ENCODE measurements at regions not wholly inside any gene's neighbourhood (a gene's known extent, or its start where the extent isn't known, plus 50 kb on each side); places are given as distances from the start of the nearest gene placed in this dataset.

GRCh38 chr7:121525155-121525819, 129.2 kb upstream of the FAM3C start:
- Histone ChIP-seq H3K4me1 (no peaks in the 10 kb centered on the region), H3K9me3 (no peaks in the 10 kb centered on the region), H3K4me2 (no peak overlapping the region), H3K4me3 (no peak overlapping the region), H3K27ac (no peak overlapping the region)
- ChIA-PET POLR2A (no interaction called here), CTCF (interaction anchor here (1.2 to 2.1 kb wide), 2 partner anchors 15 to 159 kb away, joined by 3 to 7 read pairs; no protein-coding TSS in a partner anchor)
- ATAC-seq (no peak), DNase-seq (ENCODE audit: low read depth in 1 of 2, low spot score in 1 of 2) (no peak), FAIRE-seq (no peak)
- TF ChIP-seq NR3C1 (IDR thresholded peaks at IDR 0.05) (no peak), CHD2 (IDR thresholded peaks at IDR 0.05; ENCODE audit: low read length, partially characterized antibody) (no peak), ZC3H11A (IDR thresholded peaks at IDR 0.05) (no peak), CTCF (IDR thresholded peaks at IDR 0.05) (no peak), REST (IDR thresholded peaks at IDR 0.05) (no peak), EHF (CRISPR knock-in tag; IDR thresholded peaks at IDR 0.05) (no peak), SMC3 (IDR thresholded peaks at IDR 0.05) (no peak), RARB (CRISPR knock-in tag; IDR thresholded peaks at IDR 0.05) (no peak), POLR2A (IDR thresholded peaks at IDR 0.05; ENCODE audit: low read length) (no peak), ELK1 (IDR thresholded peaks at IDR 0.05; ENCODE audit: low read depth, low read length) (no peak), JUN (IDR thresholded peaks at IDR 0.05) (no peak)
- WGBS (ENCODE audit: missing lambda C conversion rate), result 44% methylated on average over 4 of the region's 4 CpGs

GRCh38 chr7:121521711-121522400, 125.7 kb upstream of the FAM3C start:
- Histone ChIP-seq H3K27ac (no peak overlapping the region), H3K9me3 (no peaks in the 10 kb centered on the region), H3K4me2 (no peak overlapping the region), H3K4me3 (no peak overlapping the region), H3K4me1 (no peaks in the 10 kb centered on the region)
- TF ChIP-seq TFCP2L1 (CRISPR knock-in tag; IDR thresholded peaks at IDR 0.05) (no peak), RARB (CRISPR knock-in tag; IDR thresholded peaks at IDR 0.05) (no peak), E2F6 (IDR thresholded peaks at IDR 0.05; ENCODE audit: borderline replicate concordance, low read depth) (no peak), EP300 (IDR thresholded peaks at IDR 0.05) (no peak), CTCF (IDR thresholded peaks at IDR 0.05) (no peak), POLR2A (IDR thresholded peaks at IDR 0.05; ENCODE audit: low read length) (no peak), TP53 (CRISPR knock-in tag; IDR thresholded peaks at IDR 0.05) (no peak), HDAC2 (IDR thresholded peaks at IDR 0.05) (no peak), ZSCAN20 (CRISPR knock-in tag; IDR thresholded peaks at IDR 0.05) (no peak), RNF2 (IDR thresholded peaks at IDR 0.05; ENCODE audit: borderline replicate concordance, low read depth) (no peak), HOXB5 (CRISPR knock-in tag; IDR thresholded peaks at IDR 0.05) (no peak), NPAS2 (CRISPR knock-in tag; IDR thresholded peaks at IDR 0.05; ENCODE audit: borderline replicate concordance) (no peak), FOSB (CRISPR knock-in tag; IDR thresholded peaks at IDR 0.05) (no peak), ZFP36 (IDR thresholded peaks at IDR 0.05; ENCODE audit: borderline replicate concordance, partially characterized antibody) (no peak), PHF8 (IDR thresholded peaks at IDR 0.05; ENCODE audit: borderline replicate concordance, low read depth) (no peak)
- CTCF ChIA-PET, result no interaction called here
- ATAC-seq (no peak), FAIRE-seq (no peak), DNase-seq (ENCODE audit: low read depth in 1 of 2, low spot score in 1 of 2) (no peak)
- POLR2A ChIA-PET, result no interaction called here
- 57% methylated on average over 3 of the region's 3 CpGs for WGBS (ENCODE audit: missing lambda C conversion rate)
